HG02938 (cell line): ENCODE measurements at regions not wholly inside any gene's neighbourhood (a gene's known extent, or its start where the extent isn't known, plus 50 kb on each side); places are given as distances from the start of the nearest gene placed in this dataset.

Source experiments
- ATAC-seq: cut with Tn5 transposase; IDR thresholded peaks from one replicate; pipeline ENCODE4 v1.9.1; 2021; ENCODE audit warnings: mild to moderate bottlenecking, moderate library complexity; ENCODE audit not compliant: unreplicated experiment

GRCh38 chr5:2220741-2221140 is 338.0 kb upstream of the IRX4 start:
- ATAC-seq = no peak

DNA sequence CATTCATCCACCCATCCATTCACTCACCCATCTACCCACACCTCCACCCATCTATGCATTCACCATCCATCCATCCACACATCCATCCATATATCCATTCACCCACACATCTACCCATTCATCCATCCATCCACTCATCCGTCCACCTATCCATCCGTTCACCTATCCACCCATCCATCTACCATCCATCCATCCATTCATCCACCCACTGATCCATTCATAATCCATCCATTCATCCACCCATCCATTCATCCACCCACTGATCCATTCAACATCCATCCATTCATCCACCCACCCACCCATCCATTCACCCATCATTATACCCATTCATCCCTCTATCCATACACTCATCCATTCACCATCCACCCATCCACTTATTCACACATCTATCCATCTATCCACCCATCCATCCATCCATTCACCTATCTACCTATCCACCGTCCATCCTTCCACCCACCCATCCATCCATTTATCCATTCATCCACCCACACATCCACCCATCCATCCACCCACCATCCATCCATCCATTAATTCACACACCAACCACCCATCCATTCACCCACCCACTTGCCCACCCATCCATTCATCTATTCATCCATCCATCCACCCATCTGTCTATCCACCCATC is 336.5 kb upstream of the IRX4 start:
- no peak for ATAC-seq

- no peak for ATAC-seq
Measured at GRCh38 chr5:2217219-2217618, 334.5 kb upstream of the IRX4 start.

DNA sequence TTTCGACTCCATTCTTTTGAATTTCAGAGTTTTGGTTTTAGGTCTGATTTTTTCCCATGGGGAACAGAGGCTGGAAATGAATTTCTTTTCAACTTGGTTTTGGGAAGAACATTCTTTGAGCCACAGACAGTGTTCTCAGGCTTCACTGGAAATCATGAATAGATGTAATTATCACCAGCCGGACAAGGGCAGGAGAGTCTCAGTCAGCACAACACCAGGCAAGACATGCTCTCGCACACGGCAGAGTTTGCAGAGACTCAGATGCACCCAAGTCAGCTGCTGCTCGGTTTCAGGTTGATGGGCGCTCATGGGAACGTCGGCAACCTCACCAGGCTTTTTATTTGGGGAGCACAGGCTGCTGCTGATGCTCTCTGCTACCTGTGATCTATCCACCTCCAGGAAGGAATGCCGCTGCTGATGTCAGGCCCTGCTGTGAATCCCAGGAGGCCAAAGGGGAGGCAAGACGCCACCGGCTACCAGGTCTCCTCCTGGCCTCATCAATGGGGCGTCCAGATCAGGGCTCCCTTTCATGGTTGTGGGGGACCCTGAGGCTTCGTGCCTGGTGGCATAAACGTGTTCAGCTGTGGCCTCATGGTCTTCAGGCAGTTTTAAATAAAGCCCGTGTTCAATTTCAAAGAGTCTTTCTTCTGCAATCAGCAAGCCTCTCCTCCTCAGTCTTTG is 332.3 kb upstream of the IRX4 start:
- ATAC-seq = no peak

DNA sequence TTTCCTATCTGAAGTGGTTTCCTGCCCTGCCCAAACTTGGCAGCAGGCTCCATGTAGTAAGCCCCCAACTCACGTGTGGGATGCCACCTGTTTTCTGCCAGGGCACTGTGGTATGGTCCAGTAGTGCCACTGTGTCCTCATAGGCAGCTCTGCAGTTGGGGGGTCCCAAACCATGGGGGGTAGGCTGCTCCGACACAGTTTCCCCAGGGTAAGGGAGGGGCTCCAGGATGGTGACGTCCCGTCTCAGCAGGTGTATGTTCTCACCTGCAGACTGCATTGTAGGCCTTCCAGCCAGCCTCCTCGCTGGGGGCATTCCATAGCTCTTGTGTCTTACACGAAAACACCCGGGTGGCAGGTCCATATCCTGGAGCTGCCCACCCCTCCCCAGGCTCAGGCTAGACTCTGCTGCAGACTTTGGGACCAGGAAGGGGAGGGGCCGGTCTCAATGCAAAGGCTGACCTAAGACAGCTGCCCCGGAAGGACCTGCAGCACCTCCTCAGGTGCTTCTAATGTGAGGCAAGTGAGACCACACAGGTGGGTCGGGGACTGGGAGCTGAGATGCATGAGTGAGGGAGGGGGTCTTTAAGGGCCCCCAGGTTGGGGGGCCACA is 330.5 kb upstream of the IRX4 start:
- ATAC-seq = no peak

GRCh38 chr5:2212481-2212880 is 329.8 kb upstream of the IRX4 start:
- no peak for ATAC-seq

DNA sequence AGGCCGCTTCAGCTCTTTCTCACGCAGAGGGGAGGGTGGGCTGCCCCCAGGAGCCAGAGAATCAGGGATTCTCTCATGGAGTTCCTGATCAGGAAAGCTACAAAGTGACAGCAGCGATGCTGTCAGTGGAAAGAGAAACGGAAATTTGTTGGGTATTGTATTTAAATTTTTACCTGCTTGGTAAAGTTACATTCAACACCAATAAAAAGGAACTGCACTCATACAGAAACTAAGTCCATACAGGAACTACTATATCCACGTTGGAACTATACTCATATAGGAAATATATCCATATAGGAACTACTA is 325.5 kb upstream of the IRX4 start:
- no peak for ATAC-seq

GRCh38 chr5:2207416-2208238 is 324.9 kb upstream of the IRX4 start:
- ATAC-seq = no peak

GRCh38 chr5:2207109-2207399 is 324.3 kb upstream of the IRX4 start:
- ATAC-seq = no peak

- ATAC-seq = no peak
Measured at GRCh38 chr5:2206293-2207108, 323.8 kb upstream of the IRX4 start.

GRCh38 chr5:2205596-2206226 is 323.0 kb upstream of the IRX4 start:
- ATAC-seq = no peak

DNA sequence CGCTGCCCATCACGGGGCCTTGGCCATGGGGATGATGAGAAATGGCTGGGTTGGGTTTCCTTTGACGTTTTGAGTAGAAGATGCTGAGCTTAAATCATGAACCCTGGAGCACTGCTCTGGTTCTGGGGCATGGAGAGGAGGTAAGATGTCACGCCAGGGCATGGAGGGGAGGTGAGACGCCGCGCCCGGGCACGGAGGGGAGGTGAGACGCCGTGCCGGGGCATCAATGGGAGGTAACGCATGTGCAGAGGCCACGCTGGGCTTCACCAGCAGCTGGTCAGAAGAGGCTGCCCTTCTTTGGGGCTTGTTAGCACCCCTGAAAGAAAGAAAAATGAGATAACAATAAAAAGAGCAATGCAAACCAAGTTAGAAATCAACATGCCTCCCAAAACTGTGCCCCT is 322.5 kb upstream of the IRX4 start:
- no peak for ATAC-seq

DNA sequence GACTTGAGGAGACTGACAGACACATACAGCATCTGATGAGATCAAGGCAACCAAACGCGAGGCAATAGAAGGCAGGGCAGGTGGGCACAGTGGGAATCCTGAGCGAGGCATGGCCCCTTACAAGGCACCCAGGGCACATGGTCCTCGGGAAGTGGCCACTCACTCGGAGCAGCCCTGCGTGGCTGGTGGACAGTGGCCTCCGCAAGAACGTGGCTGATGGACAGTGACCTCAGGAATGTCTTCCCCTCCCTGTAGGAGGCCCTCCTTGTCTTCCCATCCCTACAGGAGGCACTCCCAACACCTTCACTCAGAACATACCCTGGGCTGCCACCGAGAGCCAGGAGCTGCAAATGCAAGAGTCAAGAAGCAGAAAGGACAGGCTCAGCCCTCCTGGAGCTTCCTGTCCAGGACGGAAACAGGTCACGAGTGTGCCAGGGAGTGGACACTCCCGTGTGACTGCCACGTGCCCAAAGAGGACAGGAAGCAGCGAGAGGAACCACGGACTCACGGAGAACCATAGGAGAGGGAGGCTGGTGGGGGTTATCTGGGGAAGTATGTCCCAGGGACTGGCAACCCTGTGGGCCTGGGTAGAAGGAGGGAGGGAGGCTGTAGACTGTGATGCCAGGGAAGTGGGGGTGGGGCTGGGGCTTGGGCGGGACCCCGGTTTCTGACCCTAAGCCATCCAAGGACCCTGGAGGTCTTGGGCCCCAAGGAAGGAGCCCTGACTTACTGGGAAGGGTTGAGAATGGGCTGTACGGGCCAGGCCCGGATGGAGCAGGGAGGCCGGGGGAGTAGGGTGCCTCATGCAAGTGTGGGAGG is 321.9 kb upstream of the IRX4 start:
- ATAC-seq = no peak

- no peak for ATAC-seq
Measured at GRCh38 chr5:2203774-2204173, 321.0 kb upstream of the IRX4 start.

GRCh38 chr5:2201832-2202231 is 319.1 kb upstream of the IRX4 start:
- no peak for ATAC-seq

DNA sequence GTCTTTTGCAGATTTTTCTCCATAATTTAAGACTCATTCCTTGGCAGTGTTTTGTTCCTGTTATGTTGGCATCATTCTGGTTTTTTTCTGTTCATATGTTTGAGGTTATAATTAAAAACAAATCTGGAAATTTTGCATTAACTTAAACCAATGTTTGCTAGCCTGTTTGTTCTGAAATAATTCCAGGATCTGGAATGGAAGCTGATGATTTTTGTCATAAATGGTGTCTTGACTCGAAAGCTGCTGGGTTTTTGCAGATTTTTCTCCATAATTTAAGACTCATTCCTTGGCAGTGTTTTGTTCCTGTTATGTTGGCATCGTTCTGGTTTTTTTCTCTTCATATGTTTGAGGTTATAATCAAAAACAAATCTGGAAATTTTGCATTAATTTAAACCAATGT is 318.7 kb upstream of the IRX4 start:
- no peak for ATAC-seq

DNA sequence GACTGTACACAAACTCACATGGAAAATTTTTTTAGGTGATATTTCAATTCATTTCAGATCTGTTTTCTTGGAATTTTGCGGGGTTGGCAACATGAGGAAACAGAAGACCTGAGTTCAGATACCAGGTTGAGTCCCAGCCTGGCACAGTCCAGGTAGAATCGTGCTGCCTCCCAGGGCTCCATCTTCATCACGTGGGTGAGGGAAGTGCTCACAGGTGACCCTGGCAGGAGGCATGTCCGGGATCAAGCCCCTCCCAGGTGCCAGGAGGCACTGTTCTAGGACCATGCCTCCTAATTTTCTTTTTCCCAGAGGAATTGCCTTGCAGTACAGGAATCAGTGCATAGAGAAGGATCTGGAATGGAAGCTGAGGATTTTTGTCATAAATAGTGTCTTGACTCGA is 318.3 kb upstream of the IRX4 start:
- ATAC-seq = no peak

DNA sequence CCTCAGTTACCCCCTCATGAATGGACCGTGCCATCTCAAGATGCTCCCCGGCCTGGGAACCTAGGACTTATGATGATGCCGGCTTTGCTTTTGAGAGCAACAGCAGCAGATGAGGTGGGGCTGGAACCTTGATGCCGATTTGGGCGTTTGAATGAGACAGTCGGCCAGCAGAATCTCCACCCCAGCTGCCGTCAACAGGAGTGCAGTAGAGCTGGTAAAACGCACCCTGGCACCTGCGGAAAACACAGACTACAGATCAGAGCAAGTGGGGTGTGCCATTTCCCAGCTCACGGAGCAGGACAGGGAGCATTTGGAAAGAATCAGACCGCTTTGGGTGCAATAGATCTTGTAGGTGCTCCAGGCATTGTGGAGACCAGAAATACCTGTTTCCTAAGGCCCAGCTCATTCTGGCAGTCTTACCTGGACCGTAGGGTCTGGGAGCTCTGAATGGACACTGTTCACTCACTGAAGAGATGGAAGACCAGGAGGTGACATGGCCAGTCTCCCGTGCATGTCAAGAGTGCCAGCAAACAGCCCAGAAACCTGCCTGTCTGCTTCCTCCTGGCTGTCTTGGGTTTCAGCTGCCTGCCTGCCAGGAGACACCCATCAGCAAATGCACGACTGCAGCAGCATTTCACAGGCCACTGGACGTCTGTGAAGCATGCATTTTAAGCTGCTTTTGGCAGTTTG is 317.7 kb upstream of the IRX4 start:
- no peak for ATAC-seq

GRCh38 chr5:2199697-2200096 is 317.0 kb upstream of the IRX4 start:
- ATAC-seq = no peak
